GM18517 (cell line): ENCODE measurements at regions not wholly inside any gene's neighbourhood (a gene's known extent, or its start where the extent isn't known, plus 50 kb on each side); places are given as distances from the start of the nearest gene placed in this dataset.
A peak's percentile ranks its signal among the peaks of the same experiment; 100 is the strongest.

ENCODE experiments used
- ATAC-seq: cut with Tn5 transposase; IDR thresholded peaks from one replicate; pipeline ENCODE4 v1.9.1; 2021; ENCODE audit warnings: mild to moderate bottlenecking, moderate library complexity; ENCODE audit not compliant: unreplicated experiment

- ATAC-seq = no peak
These were observed 50.5 kb upstream of the ZNF438 start for GRCh38 chr10:31081937-31082840.

- no peak for ATAC-seq
These were observed 52.1 kb upstream of the ZNF438 start for GRCh38 chr10:31083765-31084184.

- ATAC-seq = no peak
These were observed 55.3 kb upstream of the ZNF438 start for GRCh38 chr10:31087011-31087410.

GRCh38 chr10:31087851-31088250, 56.2 kb upstream of the ZNF438 start:
- no peak for ATAC-seq

GRCh38 chr10:31090894-31091607, 59.4 kb upstream of the ZNF438 start:
- peak; percentile 87 for ATAC-seq

GRCh38 chr10:31095677-31096560, 64.3 kb upstream of the ZNF438 start:
- ATAC-seq = no peak

- ATAC-seq = no peak
These were observed 66.4 kb upstream of the ZNF438 start for GRCh38 chr10:31098046-31098445.

- no peak for ATAC-seq
These were observed 67.4 kb upstream of the ZNF438 start for GRCh38 chr10:31099094-31099493.

GRCh38 chr10:31099664-31100063, 68.0 kb upstream of the ZNF438 start:
- no peak for ATAC-seq

GRCh38 chr10:31100115-31100601, 68.5 kb upstream of the ZNF438 start:
- no peak for ATAC-seq

GRCh38 chr10:31100662-31101061, 69.0 kb upstream of the ZNF438 start:
- ATAC-seq = no peak

- ATAC-seq = peak; percentile 66
These were observed 69.5 kb upstream of the ZNF438 start for GRCh38 chr10:31101123-31101522.

GRCh38 chr10:31102421-31102820, 70.8 kb upstream of the ZNF438 start:
- no peak for ATAC-seq

- no peak for ATAC-seq
These were observed 71.4 kb upstream of the ZNF438 start for GRCh38 chr10:31103112-31103511.

GRCh38 chr10:31112961-31113360, 81.3 kb upstream of the ZNF438 start:
- ATAC-seq = no peak

- ATAC-seq = no peak
These were observed 84.6 kb upstream of the ZNF438 start for GRCh38 chr10:31116226-31116625.

GRCh38 chr10:31118556-31118955, 86.9 kb upstream of the ZNF438 start:
- ATAC-seq = no peak

- ATAC-seq = no peak
These were observed 88.7 kb upstream of the ZNF438 start for GRCh38 chr10:31120392-31120791.

GRCh38 chr10:31120961-31121685, 89.5 kb upstream of the ZNF438 start:
- ATAC-seq = no peak
